Naive thymus-derived CD4-positive, alpha-beta T cell (primary cell): ENCODE measurements at regions not wholly inside any gene's neighbourhood (a gene's known extent, or its start where the extent isn't known, plus 50 kb on each side); places are given as distances from the start of the nearest gene placed in this dataset.
"Not testable (repeated sequence)": the region's sequence is repeated elsewhere in the genome, so short reads cannot be mapped to it uniquely, and the experiment has no call there.

ENCODE experiments used
- ATAC-seq: fragments of 150-1000 bp; cut with Tn5 transposase; 2 replicates; pipeline ENCODE4 v1.10.0; 2021; ENCODE audit warnings: mild to moderate bottlenecking, moderate library complexity
- CTCF ChIA-PET: fragments of 350-600 bp; sonication (Branson Sonifier 250); formaldehyde crosslinking; loops from one replicate; lab custom pipeline; 2021; ENCODE audit warnings: antibody characterized with exemption; lab: Charles Lee
- POLR2A ChIA-PET: fragments of 350-600 bp; sonication (Branson Sonifier 250); formaldehyde crosslinking; loops from one replicate; lab custom pipeline; 2021; ENCODE audit warnings: antibody characterized with exemption, inconsistent platforms; lab: Charles Lee
- DNase-seq, 9 donors: peaks; one replicate each; pipeline versions ENCODE4 v3.0.0 to v3.0.0-alpha.2; 2020 to 2022; ENCODE audit warnings: mixed read lengths in 1 of 9
- H3K27ac ChIP-seq: one replicate; pipeline ENCODE4 v1.7.0; 2013; ENCODE audit warnings: mild to moderate bottlenecking, low read depth, low read length, moderate library complexity
- H3K27me3 ChIP-seq, 2 donors: one replicate each; pipeline ENCODE4 v1.7.0; 2013; ENCODE audit warnings: low read length in 2 of 2, mild to moderate bottlenecking in 2 of 2, moderate library complexity in 2 of 2; ENCODE audit not compliant: control insufficient read depth in 2 of 2, insufficient read depth in 2 of 2
- H3K36me3 ChIP-seq, 3 experiments: 1 replicate in 2 of 3; 2 replicates in 1 of 3; pipeline ENCODE4 v1.7.0; 2013; ENCODE audit warnings: low read length in 3 of 3, mild to moderate bottlenecking in 3 of 3, moderate library complexity in 1 of 3; ENCODE audit not compliant: insufficient read depth in 3 of 3, control insufficient read depth in 2 of 3
- H3K4me1 ChIP-seq, 2 donors: one replicate each; pipeline ENCODE4 v1.7.0; 2013; ENCODE audit warnings: low read length in 2 of 2, mild to moderate bottlenecking in 2 of 2, moderate library complexity in 1 of 2; ENCODE audit not compliant: control insufficient read depth in 2 of 2, insufficient read depth in 2 of 2
- H3K4me3 ChIP-seq: 2 replicates; pipeline ENCODE4 v1.7.0; 2013; ENCODE audit warnings: mild to moderate bottlenecking, low read length
- H3K9me3 ChIP-seq, 3 experiments: 1 replicate in 2 of 3; 2 replicates in 1 of 3; pipeline ENCODE4 v1.7.0; 2013; ENCODE audit warnings: low read length in 3 of 3; ENCODE audit not compliant: control insufficient read depth in 2 of 3
- H3K27ac Mint-ChIP-seq, 9 donors: one replicate each; pipeline ENCODE4 v1.8.0; 2020 to 2022; ENCODE audit warnings: mixed read lengths in 9 of 9, mild to moderate bottlenecking in 8 of 9, moderate library complexity in 5 of 9, inconsistent platforms in 2 of 9
- H3K27me3 Mint-ChIP-seq, 5 donors: one replicate each; pipeline ENCODE4 v1.8.0; 2021 to 2022; ENCODE audit warnings: mixed read lengths in 5 of 5, mild to moderate bottlenecking in 1 of 5
- H3K36me3 Mint-ChIP-seq, 5 donors: one replicate each; pipeline ENCODE4 v1.8.0; 2020 to 2022; ENCODE audit warnings: mixed read lengths in 5 of 5, mild to moderate bottlenecking in 3 of 5, inconsistent platforms in 1 of 5
- H3K4me1 Mint-ChIP-seq, 7 donors: one replicate each; pipeline ENCODE4 v1.8.0; 2020 to 2022; ENCODE audit warnings: mixed read lengths in 7 of 7, mild to moderate bottlenecking in 3 of 7, inconsistent platforms in 1 of 7
- H3K4me3 Mint-ChIP-seq, 10 donors: one replicate each; pipeline ENCODE4 v1.8.0; 2020 to 2022; ENCODE audit warnings: mild to moderate bottlenecking in 10 of 10, mixed read lengths in 10 of 10, moderate library complexity in 6 of 10, inconsistent platforms in 2 of 10
- H3K9me3 Mint-ChIP-seq, 11 donors: one replicate each; pipeline ENCODE4 v1.8.0; 2020 to 2022; ENCODE audit warnings: mixed read lengths in 11 of 11, mild to moderate bottlenecking in 4 of 11, inconsistent platforms in 1 of 11, moderate library complexity in 1 of 11
- intact Hi-C, 2 donors: fragments of 100-400 bp; cut with micrococcal nuclease; formaldehyde crosslinking; loops; one replicate each; pipeline ENCODE4 v1.15.1; 2023

DNA sequence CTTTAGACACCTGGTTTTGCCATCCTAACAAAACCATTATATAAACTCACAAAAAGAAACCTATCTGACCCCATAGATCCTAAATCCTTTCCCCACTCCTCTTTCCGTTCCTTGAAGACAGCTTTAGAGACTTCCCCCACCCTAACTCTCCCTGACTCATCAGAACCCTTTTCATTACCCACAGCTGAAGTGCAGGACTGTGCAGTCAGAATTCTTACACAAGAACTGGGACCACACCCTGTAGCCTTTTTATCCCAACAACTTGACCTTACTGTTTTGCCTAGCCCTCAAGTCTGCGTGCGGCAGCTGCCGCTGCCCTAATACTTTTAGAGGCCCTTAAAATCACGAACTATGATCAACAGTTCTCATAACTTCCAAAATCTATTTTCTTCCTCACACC, 254.9 kb upstream of the GULP1 start:
- H3K9me3 Mint-ChIP-seq, POLR2A ChIA-PET, H3K4me1 Mint-ChIP-seq, H3K36me3 Mint-ChIP-seq, H3K4me3 Mint-ChIP-seq, H3K27ac ChIP-seq, intact Hi-C loops, H3K4me1 ChIP-seq, H3K27ac Mint-ChIP-seq, H3K27me3 ChIP-seq, ATAC-seq, DNase-seq, CTCF ChIA-PET, H3K4me3 ChIP-seq, H3K9me3 ChIP-seq, H3K36me3 ChIP-seq: not testable (repeated sequence)
- H3K27me3 Mint-ChIP-seq: peaks cover 0 to 11% (median 0%) of the 10 kb centered on the region in 5 donors

- Histone ChIP-seq H3K27me3 (no peaks in the 10 kb centered on the region), H3K27ac (no peak overlapping the region), H3K4me3 (no peak overlapping the region), H3K9me3 (no peaks in the 10 kb centered on the region), H3K4me1 (no peaks in the 10 kb centered on the region), H3K36me3 (no peaks in the 10 kb centered on the region)
- Mint-ChIP-seq H3K27me3 (peaks cover 0 to 3% (median 0%) of the 10 kb centered on the region in 5 donors), H3K27ac (no peak overlapping the region), H3K4me3 (no peak overlapping the region), H3K36me3 (no peaks in the 10 kb centered on the region), H3K4me1 (no peaks in the 10 kb centered on the region), H3K9me3 (peaks cover 0 to 6% (median 4%) of the 10 kb centered on the region in 11 donors)
- ChIA-PET CTCF (no interaction called here), POLR2A (no interaction called here)
- DNase-seq: no peak
- intact Hi-C loops: no loop called here
- no peak for ATAC-seq
These were observed 252.4 kb upstream of the GULP1 start for GRCh38 chr2:188039307-188039706.

DNA sequence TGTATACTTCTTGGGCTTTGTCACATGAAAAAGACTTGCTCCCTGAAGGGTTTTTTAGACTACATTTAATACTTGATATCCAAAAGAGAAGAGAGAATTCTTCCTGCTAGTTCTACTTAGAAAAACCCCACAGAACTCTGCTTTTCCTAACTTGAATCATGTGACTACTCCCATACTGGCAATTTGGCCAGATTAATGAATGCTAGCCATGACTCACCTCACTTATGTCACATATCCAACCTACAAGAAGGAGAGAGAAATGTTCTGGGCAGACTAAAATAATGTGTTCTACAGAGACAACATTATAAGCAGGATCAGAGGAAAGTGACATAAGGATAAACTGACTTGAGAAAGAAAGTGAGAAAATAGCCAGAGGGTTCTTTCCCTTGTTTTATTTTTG, 249.3 kb upstream of the GULP1 start:
- H3K4me1 ChIP-seq: no peaks in the 10 kb centered on the region
- no peak for ATAC-seq
- Mint-ChIP-seq H3K9me3 (peaks cover 0 to 9% (median 6%) of the 10 kb centered on the region in 11 donors), H3K27ac (no peak overlapping the region), H3K36me3 (no peaks in the 10 kb centered on the region), H3K4me1 (no peaks in the 10 kb centered on the region), H3K27me3 (no peaks in the 10 kb centered on the region), H3K4me3 (no peak overlapping the region)
- intact Hi-C loops: no loop called here
- no peak overlapping the region for H3K4me3 ChIP-seq
- H3K36me3 ChIP-seq: no peaks in the 10 kb centered on the region
- no peak overlapping the region for H3K27ac ChIP-seq
- no peaks in the 10 kb centered on the region for H3K27me3 ChIP-seq
- ChIA-PET POLR2A (no interaction called here), CTCF (no interaction called here)
- no peaks in the 10 kb centered on the region for H3K9me3 ChIP-seq
- DNase-seq: no peak

DNA sequence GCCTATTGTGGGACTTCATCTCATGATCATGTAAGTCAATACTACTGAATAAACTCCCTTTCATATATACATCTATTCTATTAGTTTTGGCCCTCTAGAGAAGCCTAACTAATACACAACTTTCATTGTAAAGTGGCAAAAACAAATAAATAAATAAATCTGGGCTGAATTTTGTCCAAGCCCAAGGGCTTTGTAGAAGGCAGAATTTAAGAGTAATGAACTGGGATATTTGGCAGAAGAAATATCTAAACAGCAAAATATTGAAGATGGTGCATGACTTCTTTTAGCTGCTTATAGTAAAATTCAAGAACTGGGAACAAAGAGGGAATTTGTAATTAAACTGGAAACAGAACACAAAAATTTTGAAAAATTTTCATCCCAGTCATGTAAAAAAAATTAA, 246.7 kb upstream of the GULP1 start:
- CTCF ChIA-PET: no interaction called here
- no peak overlapping the region for H3K27ac Mint-ChIP-seq
- no peaks in the 10 kb centered on the region for H3K9me3 ChIP-seq
- H3K27me3 Mint-ChIP-seq: no peaks in the 10 kb centered on the region
- DNase-seq (no peak), ATAC-seq (no peak)
- POLR2A ChIA-PET: no interaction called here
- no peaks in the 10 kb centered on the region for H3K4me1 Mint-ChIP-seq
- H3K36me3 ChIP-seq: no peaks in the 10 kb centered on the region
- H3K27ac ChIP-seq: no peak overlapping the region
- no peaks in the 10 kb centered on the region for H3K36me3 Mint-ChIP-seq
- H3K9me3 Mint-ChIP-seq: peaks cover 0 to 9% (median 6%) of the 10 kb centered on the region in 11 donors
- H3K4me1 ChIP-seq: no peaks in the 10 kb centered on the region
- H3K4me3 Mint-ChIP-seq: no peak overlapping the region
- intact Hi-C loops: no loop called here
- no peaks in the 10 kb centered on the region for H3K27me3 ChIP-seq
- H3K4me3 ChIP-seq: no peak overlapping the region

GRCh38 chr2:188046437-188046836, 245.2 kb upstream of the GULP1 start:
- DNase-seq: no peak
- Histone ChIP-seq H3K27ac (no peak overlapping the region), H3K36me3 (no peaks in the 10 kb centered on the region), H3K9me3 (no peaks in the 10 kb centered on the region), H3K4me1 (no peaks in the 10 kb centered on the region), H3K27me3 (no peaks in the 10 kb centered on the region), H3K4me3 (no peak overlapping the region)
- CTCF ChIA-PET: no interaction called here
- Mint-ChIP-seq H3K4me3 (no peak overlapping the region), H3K27me3 (no peaks in the 10 kb centered on the region), H3K27ac (no peak overlapping the region), H3K4me1 (no peaks in the 10 kb centered on the region), H3K36me3 (no peaks in the 10 kb centered on the region), H3K9me3 (peaks cover 0 to 9% (median 6%) of the 10 kb centered on the region in 11 donors)
- ATAC-seq: no peak
- intact Hi-C loops: no loop called here
- POLR2A ChIA-PET: no interaction called here

GRCh38 chr2:188047735-188048134, 243.9 kb upstream of the GULP1 start:
- POLR2A ChIA-PET: no interaction called here
- Histone ChIP-seq H3K9me3 (no peaks in the 10 kb centered on the region), H3K36me3 (no peaks in the 10 kb centered on the region), H3K27me3 (no peaks in the 10 kb centered on the region), H3K4me3 (no peak overlapping the region), H3K4me1 (no peaks in the 10 kb centered on the region), H3K27ac (no peak overlapping the region)
- H3K36me3 Mint-ChIP-seq: no peaks in the 10 kb centered on the region
- no peak overlapping the region for H3K4me3 Mint-ChIP-seq
- intact Hi-C loops: no loop called here
- no peak for DNase-seq
- no peaks in the 10 kb centered on the region for H3K4me1 Mint-ChIP-seq
- H3K27me3 Mint-ChIP-seq: no peaks in the 10 kb centered on the region
- CTCF ChIA-PET: no interaction called here
- H3K9me3 Mint-ChIP-seq: peaks cover 0 to 9% (median 6%) of the 10 kb centered on the region in 11 donors
- no peak for ATAC-seq
- H3K27ac Mint-ChIP-seq: no peak overlapping the region

DNA sequence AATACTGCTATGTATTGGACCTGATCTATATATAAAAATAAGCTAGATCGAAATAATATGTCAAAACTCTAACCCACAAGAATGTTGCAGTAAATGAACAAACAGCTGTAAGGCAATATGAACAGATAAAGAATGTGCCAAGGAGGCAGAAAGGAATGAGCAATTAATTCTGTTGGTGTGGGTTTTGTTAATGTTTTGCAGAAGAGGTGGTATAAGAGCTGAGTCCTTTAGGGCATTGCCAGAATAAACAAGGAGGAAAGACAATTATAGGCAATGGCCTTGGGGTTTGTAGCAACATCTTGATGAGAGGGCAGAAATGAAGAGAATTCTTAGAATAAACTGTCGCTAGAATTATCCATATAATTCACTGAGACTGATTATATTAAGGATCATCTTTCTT, 240.9 kb upstream of the GULP1 start:
- H3K9me3 Mint-ChIP-seq: peaks cover 0 to 1% (median 0%) of the 10 kb centered on the region in 11 donors
- ATAC-seq (no peak), DNase-seq (no peak)
- H3K27ac ChIP-seq: no peak overlapping the region
- no peaks in the 10 kb centered on the region for H3K4me1 Mint-ChIP-seq
- H3K4me3 Mint-ChIP-seq: no peak overlapping the region
- no peaks in the 10 kb centered on the region for H3K27me3 Mint-ChIP-seq
- H3K27ac Mint-ChIP-seq: no peak overlapping the region
- no peaks in the 10 kb centered on the region for H3K9me3 ChIP-seq
- H3K36me3 Mint-ChIP-seq: no peaks in the 10 kb centered on the region
- intact Hi-C loops: no loop called here
- no peaks in the 10 kb centered on the region for H3K27me3 ChIP-seq
- ChIA-PET CTCF (no interaction called here), POLR2A (no interaction called here)
- no peaks in the 10 kb centered on the region for H3K36me3 ChIP-seq
- H3K4me1 ChIP-seq: no peaks in the 10 kb centered on the region
- H3K4me3 ChIP-seq: no peak overlapping the region
